Spleen (tissue), 11 donors: ENCODE measurements at regions not wholly inside any gene's neighbourhood (a gene's known extent, or its start where the extent isn't known, plus 50 kb on each side); places are given as distances from the start of the nearest gene placed in this dataset.

Experiments
- DNase-seq: peaks from one replicate; pipeline ENCODE4 v3.0.0-alpha.2; 2020
- H3K27ac ChIP-seq, 8 donors: fragments of 200-600 bp; sonication (generic) in 7 of 8; 1 replicate in 4 of 8; 2 replicates in 4 of 8; pipeline versions ENCODE4 v1.5.0 to v1.8.0; 2016 to 2021; ENCODE audit warnings: inconsistent platforms in 4 of 8, mild to moderate bottlenecking in 4 of 8, moderate library complexity in 1 of 8
- H3K27me3 ChIP-seq, 7 donors: fragments of 200-600 bp; sonication (generic) in 6 of 7; replicated peaks in 1 of 7; 1 replicate in 4 of 7; 2 replicates in 3 of 7; pipeline versions ENCODE4 v1.5.0 to v1.8.0; 2016 to 2021; ENCODE audit warnings: inconsistent platforms in 3 of 7, mild to moderate bottlenecking in 1 of 7
- H3K36me3 ChIP-seq, 6 donors: fragments of 200-600 bp; sonication (generic) in 5 of 6; 1 replicate in 4 of 6; 2 replicates in 2 of 6; pipeline versions ENCODE4 v1.5.0 to v1.8.0; 2016 to 2021; ENCODE audit warnings: inconsistent platforms in 2 of 6
- H3K4me1 ChIP-seq, 6 donors: fragments of 200-600 bp; sonication (generic) in 5 of 6; 1 replicate in 3 of 6; 2 replicates in 3 of 6; pipeline versions ENCODE4 v1.5.0 to v1.8.0; 2016 to 2021; ENCODE audit warnings: inconsistent platforms in 3 of 6
- H3K4me3 ChIP-seq, 8 donors: fragments of 200-600 bp; sonication (generic) in 7 of 8; 1 replicate in 4 of 8; 2 replicates in 4 of 8; pipeline versions ENCODE4 v1.5.0 to v1.8.0; 2016 to 2021; ENCODE audit warnings: inconsistent platforms in 4 of 8, mild to moderate bottlenecking in 4 of 8, moderate library complexity in 2 of 8
- H3K9me3 ChIP-seq, 8 donors: fragments of 200-600 bp; sonication (generic) in 7 of 8; 1 replicate in 4 of 8; 2 replicates in 4 of 8; pipeline versions ENCODE4 v1.5.0 to v1.8.0; 2016 to 2021; ENCODE audit warnings: inconsistent platforms in 4 of 8
- CTCF ChIP-seq, 11 experiments: fragments of 200-600 bp in 7 of 11; fragments of 450-650 bp in 4 of 11; sonication (generic) in 4 of 11; IDR thresholded peaks in 8 of 11; conservative IDR thresholded peaks in 3 of 11; 1 replicate in 7 of 11; 2 replicates in 4 of 11; pipeline versions ENCODE4 v1.4.0 to v1.8.0; 2016 to 2021; ENCODE audit warnings: antibody characterized with exemption in 11 of 11, inconsistent platforms in 4 of 11, mild to moderate bottlenecking in 1 of 11
- POLR2A ChIP-seq, 3 donors: fragments of 450-650 bp; IDR thresholded peaks; one replicate each; pipeline ENCODE4 v1.5.1; 2017; ENCODE audit warnings: antibody characterized with exemption in 3 of 3, mild to moderate bottlenecking in 1 of 3
- POLR2AphosphoS5 ChIP-seq, 3 donors: sonication (generic); formaldehyde crosslinking; IDR thresholded peaks; one replicate each; pipeline ENCODE4 v1.5.1; 2017; ENCODE audit warnings: antibody characterized with exemption in 3 of 3
- WGBS, 5 donors: extraction: QIAGEN DNeasy Blood & Tissue Kit in 3 of 5; methylation state at CpG; one replicate each; pipeline versions ENCODE4 v1.1.5 to v1.1.7; 2013 to 2018; 5-methylcytosine and 5-hydroxymethylcytosine counted together
- intact Hi-C: fragments of 100-400 bp; cut with DNase I; formaldehyde crosslinking; loops from one replicate; pipeline ENCODE4 v1.15.0; 2023; ENCODE audit warnings: low total_unique reads
- donor health status: healthy with polysubstance abuse.
- donor health status: DM: no; HTN: no; CAD: no; lungs with moderate emphysema.
- donor health status: DM: no; HTN: no; CAD: no.
- donor health status: Bipolar disorder and iron deficiency.
- donor health status: healthy.
- donor health status: DM: no; HTN: no; CAD: no.
- donor health status: DM: yes; HTN: yes; CAD: no.

GRCh38 chr20:50250679-50251382, 60.2 kb downstream of the CEBPB start:
- 89 to 94% (median 91%) methylated on average over 7 to 15 of the region's 15 CpGs for WGBS, 5 donors
- Histone ChIP-seq H3K4me3 (no peak overlapping the region), H3K9me3 (no peaks in the 10 kb centered on the region), H3K27ac (no peak overlapping the region), H3K27me3 (peaks cover 0 to 7% (median 0%) of the 10 kb centered on the region in 7 donors), H3K36me3 (no peaks in the 10 kb centered on the region), H3K4me1 (peaks cover 0 to 4% (median 0%) of the 10 kb centered on the region in 6 donors)
- DNase-seq, result no peak
- TF ChIP-seq CTCF (IDR thresholded peaks at IDR 0.05 in 8 of 11, conservative IDR thresholded peaks at IDR 0.05 in 3 of 11) (no peak), POLR2AphosphoS5 (IDR thresholded peaks at IDR 0.05) (no peak), POLR2A (IDR thresholded peaks at IDR 0.05) (no peak)
- intact Hi-C loops, result no loop called here

GRCh38 chr20:50251383-50251748, 60.7 kb downstream of the CEBPB start:
- 87 to 96% (median 92%) methylated on average over 11 of the region's 11 CpGs for WGBS, 5 donors
- intact Hi-C loops, result no loop called here

GRCh38 chr20:50251992-50252511, 61.4 kb downstream of the CEBPB start:
- H3K4me3 ChIP-seq, result no peak overlapping the region
- intact Hi-C loops, result no loop called here
- no peak for DNase-seq
- WGBS, 5 donors, result 80 to 90% (median 82%) methylated on average over 7 of the region's 7 CpGs
- H3K4me1 ChIP-seq, result peaks cover 0 to 4% (median 0%) of the 10 kb centered on the region in 6 donors
- H3K27me3 ChIP-seq, result peaks cover 0 to 7% (median 0%) of the 10 kb centered on the region in 7 donors
- TF ChIP-seq CTCF (IDR thresholded peaks at IDR 0.05 in 8 of 11, conservative IDR thresholded peaks at IDR 0.05 in 3 of 11), result no peak
- no peak for TF ChIP-seq POLR2AphosphoS5 (IDR thresholded peaks at IDR 0.05)
- no peak for TF ChIP-seq POLR2A (IDR thresholded peaks at IDR 0.05)
- no peaks in the 10 kb centered on the region for H3K9me3 ChIP-seq
- no peak overlapping the region for H3K27ac ChIP-seq
- no peaks in the 10 kb centered on the region for H3K36me3 ChIP-seq

More at GRCh38 chr20:50251383-50251748, 60.7 kb downstream of the CEBPB start:
- peaks cover 0 to 4% (median 0%) of the 10 kb centered on the region in 6 donors for H3K4me1 ChIP-seq
- TF ChIP-seq POLR2AphosphoS5 (IDR thresholded peaks at IDR 0.05) (no peak), CTCF (IDR thresholded peaks at IDR 0.05 in 8 of 11, conservative IDR thresholded peaks at IDR 0.05 in 3 of 11) (no peak), POLR2A (IDR thresholded peaks at IDR 0.05) (no peak)
- no peak overlapping the region for H3K4me3 ChIP-seq
- H3K27ac ChIP-seq, result no peak overlapping the region
- DNase-seq, result no peak
- peaks cover 0 to 7% (median 0%) of the 10 kb centered on the region in 7 donors for H3K27me3 ChIP-seq
- no peaks in the 10 kb centered on the region for H3K36me3 ChIP-seq
- no peaks in the 10 kb centered on the region for H3K9me3 ChIP-seq

GRCh38 chr20:50252701-50253100, 62.1 kb downstream of the CEBPB start:
- WGBS, 5 donors, result 70 to 85% (median 73%) methylated on average over 7 of the region's 7 CpGs
- Histone ChIP-seq H3K4me1 (peaks cover 0 to 4% (median 0%) of the 10 kb centered on the region in 6 donors), H3K9me3 (no peaks in the 10 kb centered on the region), H3K27me3 (peaks cover 0 to 7% (median 0%) of the 10 kb centered on the region in 7 donors), H3K27ac (no peak overlapping the region), H3K4me3 (no peak overlapping the region), H3K36me3 (no peaks in the 10 kb centered on the region)
- TF ChIP-seq POLR2AphosphoS5 (IDR thresholded peaks at IDR 0.05), result no peak
- TF ChIP-seq CTCF (IDR thresholded peaks at IDR 0.05 in 8 of 11, conservative IDR thresholded peaks at IDR 0.05 in 3 of 11), result no peak
- TF ChIP-seq POLR2A (IDR thresholded peaks at IDR 0.05), result no peak
- intact Hi-C loops, result no loop called here
- DNase-seq, result no peak
